ENCODE measurements at regions not wholly inside any gene's neighbourhood (a gene's known extent, or its start where the extent isn't known, plus 50 kb on each side); places are given as distances from the start of the nearest gene placed in this dataset.

DNA sequence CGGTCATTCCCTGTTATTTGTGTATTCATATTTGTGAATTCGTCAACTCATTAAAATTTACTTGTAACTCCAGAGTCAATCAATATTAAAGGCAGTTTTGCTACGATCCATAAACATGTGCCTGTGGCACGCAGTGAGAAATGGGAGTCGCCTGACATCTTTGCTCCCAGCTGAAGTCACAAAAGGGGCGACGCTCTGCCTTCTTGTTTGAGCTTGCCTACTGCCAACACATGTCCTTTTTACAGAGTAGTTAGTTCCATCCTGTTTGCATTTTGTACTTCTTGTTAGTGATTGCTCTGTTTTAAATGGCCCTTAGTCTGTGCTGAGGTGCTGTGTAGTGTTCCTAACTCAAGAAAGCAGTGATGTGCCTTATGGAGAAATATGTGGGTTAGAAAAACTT is 305.3 kb downstream of the ETS1 start:
- TF ChIP-seq, protein P1, sequence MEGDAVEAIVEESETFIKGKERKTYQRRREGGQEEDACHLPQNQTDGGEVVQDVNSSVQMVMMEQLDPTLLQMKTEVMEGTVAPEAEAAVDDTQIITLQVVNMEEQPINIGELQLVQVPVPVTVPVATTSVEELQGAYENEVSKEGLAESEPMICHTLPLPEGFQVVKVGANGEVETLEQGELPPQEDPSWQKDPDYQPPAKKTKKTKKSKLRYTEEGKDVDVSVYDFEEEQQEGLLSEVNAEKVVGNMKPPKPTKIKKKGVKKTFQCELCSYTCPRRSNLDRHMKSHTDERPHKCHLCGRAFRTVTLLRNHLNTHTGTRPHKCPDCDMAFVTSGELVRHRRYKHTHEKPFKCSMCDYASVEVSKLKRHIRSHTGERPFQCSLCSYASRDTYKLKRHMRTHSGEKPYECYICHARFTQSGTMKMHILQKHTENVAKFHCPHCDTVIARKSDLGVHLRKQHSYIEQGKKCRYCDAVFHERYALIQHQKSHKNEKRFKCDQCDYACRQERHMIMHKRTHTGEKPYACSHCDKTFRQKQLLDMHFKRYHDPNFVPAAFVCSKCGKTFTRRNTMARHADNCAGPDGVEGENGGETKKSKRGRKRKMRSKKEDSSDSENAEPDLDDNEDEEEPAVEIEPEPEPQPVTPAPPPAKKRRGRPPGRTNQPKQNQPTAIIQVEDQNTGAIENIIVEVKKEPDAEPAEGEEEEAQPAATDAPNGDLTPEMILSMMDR (conservative IDR thresholded peaks at IDR 0.05; ENCODE audit: low read length), result no peak
- no peak for TF ChIP-seq EZH2phosphoT487 (IDR thresholded peaks at IDR 0.05; ENCODE audit: borderline replicate concordance)
